ENCODE measurements at regions not wholly inside any gene's neighbourhood (a gene's known extent, or its start where the extent isn't known, plus 50 kb on each side); places are given as distances from the start of the nearest gene placed in this dataset.

DNA sequence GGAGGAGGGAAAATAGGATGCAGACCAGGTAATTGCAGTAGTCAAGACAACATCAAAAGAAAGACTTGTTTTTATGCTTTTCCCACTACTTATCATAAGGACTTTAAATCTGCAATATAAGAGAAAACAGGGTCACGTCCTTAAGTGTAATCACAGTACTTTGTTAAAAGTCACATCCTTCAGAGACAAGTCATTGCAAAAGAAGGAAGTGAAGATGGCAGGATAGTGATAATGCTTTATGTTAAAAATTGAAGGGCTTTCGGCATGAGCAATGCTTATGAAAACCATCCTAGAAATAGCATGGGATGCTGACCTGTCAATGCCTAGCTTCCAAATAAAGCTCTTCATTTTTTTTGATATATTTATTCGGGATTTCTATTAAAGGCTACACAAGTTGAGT lies 110.2 kb upstream of the TENM3 start:
- no peak for DNase-seq

DNA sequence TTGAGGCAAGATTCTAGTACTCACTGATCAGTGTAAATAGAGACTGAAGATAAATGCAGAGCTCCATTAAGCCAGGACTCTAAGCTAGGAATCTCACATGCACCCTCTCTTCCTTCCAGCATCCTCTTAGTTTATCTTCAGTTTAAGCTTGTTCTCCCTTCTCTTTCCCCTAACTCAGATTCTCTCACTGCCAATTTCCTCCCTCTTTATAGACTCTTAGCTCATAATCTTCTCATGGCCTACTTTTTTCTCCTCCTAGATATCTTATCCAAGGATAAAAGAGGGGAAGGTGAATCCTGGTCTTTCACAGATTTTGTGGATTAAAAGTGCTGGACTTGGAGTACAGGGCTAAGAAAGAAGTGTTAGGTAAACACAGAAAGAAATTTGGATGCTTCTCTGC lies 108.9 kb upstream of the TENM3 start:
- DNase-seq: no peak

DNA sequence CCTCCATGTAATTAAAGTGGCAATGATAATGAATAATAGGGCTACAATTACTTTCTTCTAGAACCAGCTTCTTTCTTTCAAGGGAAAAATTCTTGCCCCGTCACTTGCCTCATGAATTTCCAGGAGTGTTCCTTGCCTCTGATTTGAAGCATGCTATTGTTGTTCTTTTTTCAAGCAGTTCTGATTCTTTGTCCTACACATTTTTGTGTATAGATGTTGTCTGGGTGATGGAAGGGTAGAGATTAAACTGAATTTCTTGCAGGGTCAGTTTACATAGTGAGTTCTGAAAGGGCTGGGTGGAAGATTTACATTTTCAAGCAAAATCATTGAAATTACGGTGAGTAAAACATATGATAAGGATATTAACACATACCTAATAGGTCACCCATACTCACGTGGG lies 107.0 kb upstream of the TENM3 start:
- DNase-seq: no peak

DNA sequence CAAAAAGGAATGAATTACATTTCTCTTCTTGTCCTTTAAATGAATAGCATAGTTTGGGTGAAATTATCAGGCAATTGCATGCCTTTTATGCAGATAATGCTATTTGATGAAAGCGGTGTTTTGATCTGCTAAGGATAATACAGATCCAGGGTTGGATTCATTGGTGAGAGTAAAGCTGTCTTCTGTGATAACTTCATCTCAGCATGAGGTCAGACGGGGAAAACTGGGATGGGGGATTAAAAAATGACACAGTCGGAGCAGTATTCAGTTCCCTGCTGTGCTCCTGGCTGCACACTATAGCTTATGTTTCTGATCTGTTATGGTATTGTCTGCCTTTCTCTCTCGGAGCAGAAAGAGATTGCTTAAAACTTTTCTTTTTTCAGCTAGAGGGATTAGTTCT lies 105.9 kb upstream of the TENM3 start:
- DNase-seq: no peak

DNA sequence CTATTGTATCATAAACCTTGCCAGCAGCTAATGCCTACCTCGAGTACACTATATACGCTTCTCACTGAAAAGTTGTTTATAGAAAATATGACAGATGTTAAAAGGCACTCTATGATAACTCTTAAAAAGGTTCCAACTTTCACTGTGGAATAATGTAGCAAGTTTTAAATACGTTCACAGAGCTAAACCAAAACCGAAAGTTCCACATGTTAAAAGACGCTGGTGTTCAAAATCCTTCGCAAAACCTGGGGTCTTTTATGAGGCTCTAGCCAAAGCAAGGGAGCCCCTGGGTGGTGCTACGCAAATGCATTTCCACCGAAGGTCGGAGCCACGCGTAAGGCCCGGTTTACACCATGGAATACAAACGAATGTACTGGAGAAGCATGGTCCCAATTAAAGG lies 103.7 kb upstream of the TENM3 start:
- DNase-seq: no peak

DNA sequence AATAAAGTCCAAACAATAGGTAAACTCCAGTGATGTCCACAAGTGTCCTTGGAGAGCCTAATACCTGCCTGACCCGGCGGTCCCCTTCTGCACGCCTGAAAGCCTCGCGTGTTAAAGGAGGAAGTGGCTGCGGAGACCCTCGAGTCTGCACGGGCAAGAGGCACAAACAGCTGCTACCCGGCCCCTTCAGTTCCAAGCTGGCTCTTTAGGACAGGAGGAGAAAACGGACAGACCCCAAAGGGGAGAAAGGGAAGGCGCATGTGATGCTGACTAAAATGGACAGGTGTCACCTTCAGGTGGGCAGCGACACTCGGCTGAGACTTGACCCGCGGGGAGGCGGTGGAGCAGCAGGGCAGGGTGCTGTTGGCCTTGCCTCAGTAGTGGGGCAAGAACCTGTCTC lies 102.7 kb upstream of the TENM3 start:
- no peak for DNase-seq

DNA sequence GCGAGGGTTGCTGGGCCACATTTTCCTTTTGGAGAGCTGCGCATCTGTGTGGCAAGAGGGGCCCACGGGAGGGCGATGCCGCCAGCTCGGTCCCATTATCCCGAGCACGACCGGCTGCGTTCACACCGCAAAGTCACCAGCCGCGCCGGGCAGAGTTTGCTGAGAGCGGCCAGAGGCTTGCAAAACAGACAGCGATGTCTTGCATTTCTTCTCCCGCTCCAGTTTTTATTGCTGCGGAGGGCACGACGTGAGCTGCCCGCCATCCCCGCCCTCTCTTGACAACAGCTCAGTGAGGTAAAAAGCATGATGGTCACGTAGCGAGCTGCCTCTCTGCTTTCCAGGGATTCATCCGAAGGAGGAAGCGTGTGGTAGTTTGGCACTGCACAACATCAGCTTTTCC lies 102.1 kb upstream of the TENM3 start:
- no peak for DNase-seq

DNA sequence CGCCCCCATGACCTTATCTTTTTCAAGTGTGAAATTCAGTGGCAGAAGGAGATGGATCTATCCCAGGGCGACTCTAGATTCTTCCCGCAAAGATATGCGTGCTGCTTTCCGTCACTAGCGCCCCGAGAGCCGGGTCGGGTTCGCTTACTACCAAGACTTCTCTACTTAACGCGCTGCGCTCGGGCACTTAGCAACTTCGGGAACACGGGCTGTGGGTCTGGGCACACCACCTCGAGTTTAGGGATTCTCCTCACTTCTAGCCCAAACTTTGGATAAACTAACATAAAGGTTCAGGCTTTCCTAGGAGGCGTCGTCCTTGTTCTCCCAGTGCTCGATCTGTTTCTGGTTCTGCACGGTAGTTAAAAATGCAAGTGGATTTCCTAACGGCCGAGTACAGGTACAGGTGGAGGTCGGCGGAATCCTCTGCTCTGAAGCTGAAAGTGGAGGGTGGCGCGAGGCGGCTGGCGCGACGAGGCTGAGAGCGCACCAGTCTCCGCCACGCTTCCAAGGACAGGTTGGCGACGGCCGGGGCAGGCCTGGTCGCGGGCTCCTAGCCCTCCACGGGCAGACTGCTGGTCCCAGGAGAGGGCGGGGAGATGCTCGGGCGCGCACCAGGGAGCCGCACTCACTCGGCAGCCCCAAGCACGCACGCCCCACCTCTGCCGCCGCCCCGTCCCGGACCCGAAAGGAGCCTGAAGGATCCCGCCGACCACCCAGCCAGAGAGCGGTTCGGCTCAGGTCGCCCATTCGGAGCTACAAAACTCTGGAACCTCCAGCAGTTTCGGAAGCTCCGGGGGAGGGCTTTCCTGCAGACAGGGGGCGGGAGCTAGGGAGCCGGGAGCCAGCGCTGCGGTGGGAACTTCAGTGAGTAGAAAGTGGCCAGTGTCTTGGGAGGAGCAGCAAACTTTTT lies 100.8 kb upstream of the TENM3 start:
- DNase-seq: no peak

DNA sequence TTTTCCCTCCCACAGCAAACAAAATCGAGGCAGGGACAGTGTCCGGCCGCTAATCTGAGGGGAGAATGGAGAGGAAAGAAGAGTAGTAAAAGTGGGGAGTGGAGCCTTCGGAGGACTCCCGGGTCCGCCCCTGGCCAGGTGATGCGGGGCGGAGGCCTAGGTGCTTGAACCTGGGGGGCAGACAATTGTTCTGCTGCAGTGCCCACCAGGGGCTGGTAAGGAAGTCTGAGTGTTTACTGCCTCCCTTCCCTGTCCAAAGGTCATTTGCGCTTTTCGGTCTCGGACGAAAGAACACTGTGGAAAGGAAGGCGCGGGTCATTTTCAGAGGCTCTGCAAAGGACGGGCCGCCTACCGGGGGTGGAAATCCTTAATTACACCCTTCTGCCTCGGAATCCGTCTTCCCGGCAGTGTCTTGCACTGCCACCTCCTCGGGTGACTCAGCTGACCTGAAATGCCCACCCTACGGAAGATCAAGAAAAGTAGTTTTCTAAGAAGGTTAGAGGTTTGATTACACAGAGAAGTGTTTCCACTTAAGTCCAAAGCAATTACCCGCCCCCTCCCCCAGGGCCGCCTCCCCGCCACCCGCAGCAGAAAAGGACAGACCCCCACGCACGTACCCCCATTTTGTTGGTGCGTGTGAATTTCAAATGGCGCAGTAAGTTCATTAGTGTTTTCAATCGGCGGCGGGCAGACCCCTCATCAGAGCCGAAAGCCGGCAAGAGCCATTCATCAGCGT lies 99.9 kb upstream of the TENM3 start:
- no peak for DNase-seq

DNA sequence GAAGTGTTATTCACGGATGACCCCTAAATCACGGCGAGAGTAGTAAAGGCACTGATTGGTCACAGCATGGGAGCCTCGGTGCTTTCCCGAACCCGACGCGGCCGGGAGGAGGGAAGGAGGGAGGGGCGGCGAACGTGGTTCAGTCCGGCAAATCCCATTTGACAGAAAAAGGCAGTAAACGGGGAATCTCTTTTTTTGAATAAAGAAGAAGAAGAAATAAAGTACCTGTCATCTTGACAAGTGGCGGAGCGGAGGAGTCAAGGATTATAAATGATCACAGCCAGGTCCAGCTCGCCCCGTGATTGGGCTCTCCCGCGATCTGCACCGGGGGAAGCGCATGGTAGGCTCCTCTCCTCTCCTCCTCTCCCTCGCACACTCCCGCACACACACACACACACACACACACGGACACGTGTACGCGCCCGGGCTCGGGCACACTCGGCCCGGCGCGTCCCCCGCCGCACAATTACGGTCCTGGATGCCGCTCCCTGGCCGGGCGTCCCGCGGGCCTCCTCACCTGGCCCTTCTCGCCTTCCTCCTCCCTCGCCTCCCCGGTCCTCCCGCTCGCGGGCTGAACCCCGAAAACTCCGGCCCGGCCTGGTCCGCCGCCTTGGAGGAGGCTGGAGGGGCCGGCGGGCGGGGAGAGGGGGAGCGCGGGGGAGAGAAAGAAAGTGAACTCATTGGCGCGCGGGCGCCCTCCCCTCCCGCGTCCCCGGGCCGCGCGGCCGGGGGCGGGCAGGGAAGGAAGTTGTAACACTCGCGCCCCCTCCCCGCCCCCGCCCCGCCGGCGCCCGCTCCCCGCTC lies 99.2 kb upstream of the TENM3 start:
- DNase-seq: no peak

DNA sequence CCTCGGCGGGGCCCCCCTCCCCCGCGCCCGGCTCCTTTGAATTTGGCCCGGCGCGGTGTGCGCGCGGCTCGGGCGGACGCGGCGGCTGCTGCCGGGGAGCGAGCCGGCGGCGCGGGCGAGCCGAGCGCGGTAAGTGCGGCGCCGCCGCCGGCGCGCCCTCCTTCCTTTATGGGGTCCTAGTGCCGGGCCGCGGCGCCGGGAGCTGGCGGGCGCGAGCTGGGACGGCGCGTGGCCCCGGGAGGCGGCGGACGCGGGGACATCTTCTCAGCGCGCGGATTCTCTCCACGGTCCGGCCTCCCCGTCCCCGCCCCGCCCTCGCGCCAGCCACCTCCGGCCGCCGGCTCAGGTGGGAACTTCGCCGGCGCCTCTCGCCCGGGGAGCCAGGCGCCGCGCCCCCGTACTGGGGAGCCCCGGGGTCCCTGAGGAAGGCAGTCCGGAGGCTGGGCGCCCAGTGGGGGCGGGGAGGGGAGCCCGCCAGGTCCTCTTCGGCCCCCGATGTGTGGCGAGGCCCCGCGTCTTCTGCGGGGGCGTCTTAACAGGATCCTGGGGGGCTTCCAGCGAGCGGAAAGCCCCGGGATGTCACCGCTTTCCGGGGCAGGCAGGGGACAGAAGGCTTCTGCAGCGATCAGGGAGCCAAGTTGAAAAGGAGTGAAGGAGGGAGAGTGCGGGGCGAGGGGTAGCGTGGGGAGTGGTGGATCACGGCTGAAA lies 98.4 kb upstream of the TENM3 start:
- no peak for DNase-seq

DNA sequence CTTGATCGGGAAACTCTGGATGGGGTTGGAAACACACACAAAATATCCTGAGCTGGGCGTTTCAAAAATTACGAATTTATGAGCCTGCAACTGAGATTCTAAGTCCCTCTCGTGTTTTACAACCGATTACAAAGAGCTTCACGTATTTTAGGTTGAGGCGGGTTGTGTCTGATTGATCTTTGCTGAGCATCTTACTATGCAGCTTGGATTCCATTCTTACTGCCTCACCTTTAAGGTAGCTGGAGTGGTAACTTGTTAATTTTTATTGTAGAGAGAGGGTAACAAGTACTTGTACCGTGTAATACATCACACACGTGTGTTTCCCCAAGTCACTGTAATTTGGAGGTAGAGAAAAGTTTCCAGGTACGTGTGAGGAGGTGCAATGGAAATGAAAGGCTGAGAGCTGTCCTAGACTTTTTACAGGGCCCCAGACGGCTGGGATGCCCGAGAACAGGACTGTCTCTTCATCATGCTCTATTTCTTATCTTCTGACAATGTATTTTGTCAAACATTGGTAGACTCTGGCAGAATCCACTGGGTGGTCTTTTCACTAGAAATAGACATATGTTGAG lies 97.8 kb upstream of the TENM3 start:
- DNase-seq: no peak

DNA sequence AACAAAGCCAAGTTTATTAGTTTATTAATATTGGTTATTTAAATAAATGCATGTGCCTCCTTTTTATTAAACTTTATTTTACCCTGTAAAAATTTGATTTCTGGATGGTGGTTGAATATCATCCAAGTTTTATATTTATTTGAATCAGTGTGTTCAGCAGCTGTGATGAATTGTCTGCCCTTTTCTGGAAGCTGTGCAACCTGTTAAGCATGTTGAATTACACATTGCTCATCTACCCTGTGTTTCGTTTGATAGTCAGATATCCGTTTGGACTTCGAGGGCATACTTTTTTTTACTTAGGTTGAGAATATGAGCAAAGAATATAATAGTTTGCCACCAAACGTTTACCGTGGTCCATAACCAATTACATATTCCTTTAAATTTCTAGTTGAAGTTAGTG lies 95.8 kb upstream of the TENM3 start:
- DNase-seq: no peak

DNA sequence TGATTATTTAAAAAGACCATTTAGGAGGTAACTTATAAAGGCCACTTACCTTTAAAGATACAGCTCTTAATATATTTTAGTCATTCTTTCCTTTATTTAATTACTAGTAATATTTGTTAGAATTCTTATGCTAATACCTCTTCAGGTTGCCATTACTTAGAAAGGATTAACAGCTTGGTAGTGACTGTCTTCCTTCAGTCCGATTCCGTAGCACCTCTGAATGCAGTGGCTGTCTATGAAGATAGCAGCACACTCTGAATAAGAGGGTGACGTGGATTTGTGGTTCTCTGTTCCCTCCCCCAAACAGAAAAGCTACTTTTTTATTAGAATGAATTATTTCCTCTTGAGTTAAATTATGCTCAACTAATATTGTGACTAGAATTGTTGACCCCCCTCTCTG lies 92.6 kb upstream of the TENM3 start:
- no peak for DNase-seq

DNA sequence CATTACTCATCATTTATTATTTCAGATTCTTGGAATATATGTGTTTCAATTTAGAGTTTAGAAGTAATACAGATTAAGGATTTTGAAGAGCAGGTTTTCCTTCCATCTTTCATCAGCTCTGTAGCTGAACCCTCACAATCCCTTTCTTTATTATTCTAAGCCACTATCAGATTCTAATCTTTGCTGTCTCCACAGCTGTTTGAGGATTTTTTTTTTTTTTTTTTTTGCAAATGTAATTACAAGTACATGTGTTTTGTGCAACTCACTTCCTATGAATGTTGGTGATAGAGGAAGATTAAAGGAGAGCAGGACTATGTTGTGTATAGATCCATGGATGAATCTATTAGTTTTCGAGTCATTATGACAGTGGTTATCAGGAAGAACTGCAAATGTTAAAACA lies 87.4 kb upstream of the TENM3 start:
- no peak for DNase-seq

DNA sequence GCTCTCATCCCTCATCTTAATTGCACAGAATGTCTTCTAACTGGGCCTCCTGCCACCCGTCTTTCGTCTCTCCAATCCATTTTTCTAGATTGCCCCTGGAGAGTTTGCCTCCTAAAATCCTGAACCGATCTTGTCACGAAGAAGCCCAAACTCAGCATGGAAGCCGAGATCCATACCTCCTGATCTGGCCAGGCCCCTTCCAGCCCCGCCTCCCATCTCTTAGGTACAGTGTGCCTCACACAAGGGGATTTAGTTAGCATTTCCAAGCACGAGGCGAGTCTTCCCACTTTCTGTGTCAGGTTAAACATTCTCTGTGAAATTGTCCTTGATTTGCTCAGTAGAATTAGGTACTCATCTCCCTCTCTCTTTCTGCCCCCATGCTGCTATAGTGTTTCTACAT lies 80.0 kb upstream of the TENM3 start:
- no peak for DNase-seq

DNA sequence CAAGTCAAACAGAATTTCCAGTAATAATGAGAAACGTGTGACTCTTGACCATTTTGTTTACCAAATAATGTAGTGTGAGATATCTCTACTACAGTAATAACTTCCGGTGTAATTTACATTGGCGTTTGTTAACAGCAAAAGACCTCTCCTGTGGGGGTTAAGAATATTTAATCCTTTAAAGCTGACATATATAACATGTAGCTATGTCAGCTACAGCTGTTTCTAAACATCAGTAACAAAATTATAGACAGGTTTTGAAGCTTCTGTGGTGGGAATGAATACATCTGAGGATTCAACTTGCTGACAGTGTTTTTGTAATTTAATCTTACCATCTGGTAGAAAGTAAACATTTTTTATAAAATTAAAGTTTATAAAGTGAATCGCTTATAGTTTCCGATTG lies 73.6 kb upstream of the TENM3 start:
- DNase-seq: no peak

DNA sequence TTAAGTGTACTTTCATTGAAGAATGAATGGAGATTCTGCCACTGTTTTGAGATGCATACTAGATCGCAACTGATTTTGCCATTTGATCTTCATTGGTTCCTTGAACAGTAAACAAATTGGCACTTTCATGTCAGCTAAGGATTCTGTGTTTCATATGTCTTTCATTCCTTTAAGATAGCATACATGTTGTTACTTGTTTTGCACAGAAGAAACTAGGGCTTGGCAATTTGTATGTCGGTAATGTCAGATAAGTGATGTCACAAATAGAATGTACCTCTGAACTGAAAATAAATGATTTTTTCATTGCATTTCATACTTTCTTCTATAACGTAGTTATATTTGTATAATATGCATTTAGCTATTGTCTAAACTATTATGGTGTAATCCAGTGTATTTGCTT lies 73.2 kb upstream of the TENM3 start:
- no peak for DNase-seq

DNA sequence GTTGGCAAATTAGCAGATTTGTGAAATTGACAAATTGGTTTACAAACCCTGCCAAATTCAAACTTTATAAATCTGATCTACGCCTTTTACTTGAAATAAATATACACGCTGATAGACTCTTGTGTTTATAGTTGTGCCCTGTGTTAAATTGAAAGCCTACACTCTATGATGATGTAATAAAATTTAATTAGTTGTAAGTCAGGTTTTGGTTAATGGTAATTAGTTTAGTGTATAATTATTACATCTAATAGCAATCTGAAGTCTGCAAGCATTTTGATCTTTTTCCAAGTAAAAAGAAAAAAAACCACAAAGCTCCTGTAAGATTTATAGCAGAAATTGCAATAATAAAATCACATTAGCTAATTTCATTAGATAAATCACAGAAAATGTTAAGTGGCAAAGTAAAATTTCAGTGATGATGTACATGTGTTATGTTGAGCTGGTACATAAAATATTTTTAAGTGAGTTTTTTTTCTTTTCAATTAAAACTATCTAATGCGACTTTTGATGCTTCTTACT lies 72.7 kb upstream of the TENM3 start:
- DNase-seq: no peak

DNA sequence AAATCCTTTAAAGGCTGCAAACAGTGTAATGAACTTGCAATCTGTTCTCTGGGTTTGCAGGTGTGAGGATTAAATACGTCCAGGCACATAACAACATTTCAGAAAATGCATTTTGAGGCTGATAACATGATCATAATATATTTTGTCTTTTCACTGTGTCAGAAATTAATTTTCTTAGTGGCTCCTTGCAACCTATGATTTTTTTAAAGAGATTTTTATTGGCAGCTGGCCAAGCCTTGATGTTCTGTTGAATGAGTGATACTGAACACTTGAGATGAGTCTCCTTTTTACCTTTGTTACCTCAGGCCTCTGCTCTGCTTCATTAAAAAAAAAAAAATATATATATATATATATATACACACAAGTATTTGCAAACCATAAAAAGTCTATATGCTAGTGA lies 68.2 kb upstream of the TENM3 start:
- no peak for DNase-seq

DNA sequence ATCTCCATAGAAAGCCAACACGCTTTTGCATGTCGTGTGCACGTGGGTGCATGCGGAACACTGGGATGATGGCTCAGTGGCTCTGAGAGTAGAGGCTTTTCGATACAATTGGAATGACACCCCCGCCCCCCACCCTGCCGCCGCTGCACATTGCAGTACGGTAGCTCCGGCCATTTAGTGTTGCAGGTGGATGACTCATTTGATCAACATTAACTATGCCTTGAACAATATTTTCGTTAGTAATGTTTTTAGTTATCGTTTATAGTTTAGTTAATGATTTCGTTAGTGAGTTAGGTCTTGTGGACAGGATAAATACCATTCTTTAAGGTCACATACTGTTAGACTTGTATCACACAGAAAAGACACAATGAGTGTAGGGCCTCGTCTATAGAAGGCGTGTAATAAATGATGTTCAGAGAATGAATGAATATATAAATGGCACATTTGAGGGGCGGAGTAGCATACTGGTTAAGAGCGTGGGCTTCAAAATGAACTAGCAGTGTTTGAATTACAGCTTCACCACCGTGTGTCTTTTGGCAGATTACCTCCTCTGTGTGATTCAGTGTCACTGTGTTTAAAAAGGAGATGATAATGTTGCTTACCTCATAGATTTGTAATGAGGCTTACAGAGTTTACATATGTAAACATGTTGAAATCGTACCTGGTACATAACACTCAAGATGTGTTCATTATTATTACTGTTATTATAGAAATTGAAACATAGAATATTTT lies 67.2 kb upstream of the TENM3 start:
- no peak for DNase-seq

DNA sequence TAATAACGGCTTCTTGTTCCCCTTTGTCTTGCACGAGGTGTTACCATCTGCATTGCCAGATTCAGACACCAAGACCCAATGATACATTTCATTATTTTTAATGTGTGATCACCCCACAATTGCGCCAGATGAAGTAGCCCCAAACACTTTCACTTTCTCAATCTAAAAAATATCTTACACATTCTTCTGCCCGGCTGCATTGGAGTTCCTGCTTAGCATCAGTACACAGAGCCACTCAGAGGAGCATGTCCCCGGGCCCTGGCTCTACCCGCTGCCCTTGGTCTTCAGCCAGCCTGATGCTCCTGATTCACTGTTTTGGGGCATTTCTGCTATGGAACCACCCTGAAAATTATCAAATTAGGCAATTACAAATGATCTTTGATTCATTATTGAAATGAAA lies 66.0 kb upstream of the TENM3 start:
- no peak for DNase-seq

Data from activated naive CD4-positive, alpha-beta T cell (primary cell).